B cell (primary cell): ENCODE measurements at regions not wholly inside any gene's neighbourhood (a gene's known extent, or its start where the extent isn't known, plus 50 kb on each side); places are given as distances from the start of the nearest gene placed in this dataset.
"Not testable (repeated sequence)": the region's sequence is repeated elsewhere in the genome, so short reads cannot be mapped to it uniquely, and the experiment has no call there.

Experiments
- ATAC-seq: fragments of 200-7000 bp; cut with Tn5 transposase; one replicate; pipeline ENCODE4 v1.10.0; 2021; ENCODE audit warnings: low read depth, mild to moderate bottlenecking, moderate number of reproducible peaks, moderate library complexity
- CTCF ChIA-PET: fragments of 350-600 bp; sonication (Branson Sonifier 250); formaldehyde crosslinking; loops from one replicate; lab custom pipeline; 2021; ENCODE audit warnings: antibody characterized with exemption, inconsistent platforms; lab: Charles Lee
- POLR2A ChIA-PET: fragments of 350-600 bp; sonication (Branson Sonifier 250); formaldehyde crosslinking; loops from one replicate; lab custom pipeline; 2021; ENCODE audit warnings: antibody characterized with exemption; lab: Charles Lee
- DNase-seq: peaks from one replicate; pipeline ENCODE4 v3.0.0; 2013
- H2AFZ ChIP-seq: 2 replicates; pipeline ENCODE4 v1.6.1; 2012; ENCODE audit warnings: mild to moderate bottlenecking, low read depth, low read length; ENCODE audit not compliant: insufficient read depth, poor library complexity, severe bottlenecking
- H3K27ac ChIP-seq, 2 donors: 1 replicate in 1 of 2; 2 replicates in 1 of 2; pipeline ENCODE4 v1.5.1; 2012 to 2013; ENCODE audit warnings: low read length in 2 of 2, mild to moderate bottlenecking in 2 of 2, moderate library complexity in 1 of 2
- H3K27me3 ChIP-seq, 4 experiments: fragments of 200-600 bp in 1 of 4; sonication (generic) in 1 of 4; replicated peaks in 1 of 4; 1 replicate in 2 of 4; 2 replicates in 2 of 4; pipeline versions ENCODE4 v1.6.1 to v1.7.0; 2013 to 2016; ENCODE audit warnings: low read length in 3 of 4, mild to moderate bottlenecking in 2 of 4, mixed read lengths in 1 of 4, moderate library complexity in 1 of 4; ENCODE audit not compliant: insufficient read depth in 4 of 4, control insufficient read depth in 3 of 4; ENCODE audit errors: control extremely low read depth in 1 of 4
- H3K36me3 ChIP-seq, 2 experiments: replicated peaks in 1 of 2; 1 replicate in 1 of 2; 2 replicates in 1 of 2; pipeline versions ENCODE4 v1.6.1 to v1.7.1; 2013; ENCODE audit warnings: low read length in 1 of 2; ENCODE audit not compliant: insufficient read depth in 2 of 2, control insufficient read depth in 1 of 2; ENCODE audit errors: control extremely low read depth in 1 of 2, extremely low read depth in 1 of 2
- H3K4me1 ChIP-seq, 2 donors: fragments of 200-600 bp in 1 of 2; sonication (generic) in 1 of 2; 1 replicate in 1 of 2; 2 replicates in 1 of 2; pipeline versions ENCODE4 v1.5.1 to v1.6.1; 2013 to 2017; ENCODE audit warnings: low read length in 2 of 2; ENCODE audit not compliant: control insufficient read depth in 2 of 2, insufficient read depth in 2 of 2
- H3K4me2 ChIP-seq: replicated peaks from 2 replicates; pipeline ENCODE3; 2012; ENCODE audit warnings: mild to moderate bottlenecking, low read depth, low read length; ENCODE audit not compliant: poor library complexity, severe bottlenecking
- H3K4me3 ChIP-seq, 5 experiments: fragments of 200-600 bp in 1 of 5; sonication (generic) in 1 of 5; 1 replicate in 3 of 5; 2 replicates in 2 of 5; pipeline versions ENCODE4 v1.5.1 to v1.7.0; 2011 to 2016; ENCODE audit warnings: low read length in 4 of 5, mild to moderate bottlenecking in 4 of 5, low read depth in 2 of 5, control low read depth in 1 of 5, moderate library complexity in 1 of 5; ENCODE audit not compliant: insufficient read depth in 1 of 5; ENCODE audit errors: control extremely low read depth in 1 of 5, extremely low read depth in 1 of 5
- H3K79me2 ChIP-seq: fragments of 200-600 bp; sonication (generic); one replicate; pipeline ENCODE4 v1.6.0; 2016; ENCODE audit warnings: low read length; ENCODE audit not compliant: control insufficient read depth, insufficient read depth
- H3K9ac ChIP-seq: fragments of 200-600 bp; sonication (generic); 2 replicates; pipeline ENCODE4 v1.6.1; 2017; ENCODE audit warnings: mild to moderate bottlenecking, low read length, moderate library complexity
- H3K9me3 ChIP-seq, 3 donors: one replicate each; pipeline versions ENCODE4 v1.6.1 to v1.7.1; 2013; ENCODE audit warnings: low read length in 2 of 3; ENCODE audit not compliant: control insufficient read depth in 2 of 3, insufficient read depth in 1 of 3; ENCODE audit errors: control extremely low read depth in 1 of 3
- H4K20me1 ChIP-seq: 2 replicates; pipeline ENCODE4 v1.6.0; 2012; ENCODE audit warnings: mild to moderate bottlenecking, low read length; ENCODE audit not compliant: insufficient read depth, control insufficient read depth, poor library complexity, severe bottlenecking
- H3K27ac Mint-ChIP-seq: one replicate; pipeline ENCODE4 v1.8.0; 2021; ENCODE audit warnings: mixed read lengths
- H3K27me3 Mint-ChIP-seq: one replicate; pipeline ENCODE4 v1.8.0; 2021; ENCODE audit warnings: mixed read lengths
- H3K4me1 Mint-ChIP-seq: one replicate; pipeline ENCODE4 v1.8.0; 2021; ENCODE audit warnings: mixed read lengths
- H3K4me3 Mint-ChIP-seq: one replicate; pipeline ENCODE4 v1.8.0; 2021; ENCODE audit warnings: mixed read lengths
- H3K9me3 Mint-ChIP-seq: one replicate; pipeline ENCODE4 v1.8.0; 2022; ENCODE audit warnings: mixed read lengths; ENCODE audit not compliant: insufficient read depth
- EZH2 ChIP-seq: IDR thresholded peaks from 2 replicates; pipeline ENCODE4 v1.6.1; 2012; ENCODE audit warnings: borderline replicate concordance, low read depth, mild to moderate bottlenecking, moderate library complexity, low read length; ENCODE audit not compliant: insufficient read depth, poor library complexity, severe bottlenecking
- WGBS: methylation state at CpG from one replicate; pipeline ENCODE4 v1.1.5; 2013; ENCODE audit warnings: missing lambda C conversion rate; ENCODE audit not compliant: insufficient coverage; 5-methylcytosine and 5-hydroxymethylcytosine counted together
- intact Hi-C: fragments of 100-400 bp; cut with micrococcal nuclease; formaldehyde crosslinking; loops from one replicate; pipeline ENCODE4 v1.10.0; 2022
- TF ChIP-seq, protein P1 (sequence below): fragments of 200-600 bp; IDR thresholded peaks from one replicate; pipeline ENCODE4 v1.8.0; 2022; ENCODE audit warnings: antibody characterized with exemption, mild to moderate bottlenecking

DNA sequence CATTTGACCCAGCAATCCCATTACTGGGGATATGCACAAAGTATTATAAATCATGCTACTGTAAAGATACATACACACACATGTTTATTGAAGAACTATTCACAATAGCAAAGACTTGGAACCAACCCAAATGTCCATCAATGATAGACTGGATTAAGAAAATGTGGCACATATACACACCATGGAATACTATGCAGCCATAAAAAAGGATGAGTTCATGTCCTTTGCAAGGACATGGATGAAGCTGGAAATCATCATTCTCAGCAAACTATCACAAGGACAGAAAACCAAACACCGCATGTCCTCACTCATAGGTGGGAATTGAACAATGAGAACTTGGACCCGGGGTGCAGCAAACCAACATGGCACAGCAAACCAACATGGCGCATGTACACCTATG, 215.5 kb upstream of the DUSP10 start:
- H3K4me3 ChIP-seq, H2AFZ ChIP-seq, H3K27me3 Mint-ChIP-seq, CTCF ChIA-PET, ATAC-seq, H3K9me3 Mint-ChIP-seq, H3K4me2 ChIP-seq, H3K4me3 Mint-ChIP-seq, H3K4me1 ChIP-seq, intact Hi-C loops, H4K20me1 ChIP-seq, POLR2A ChIA-PET, H3K27ac Mint-ChIP-seq, DNase-seq, H3K79me2 ChIP-seq, H3K9ac ChIP-seq, H3K27me3 ChIP-seq, H3K9me3 ChIP-seq, H3K36me3 ChIP-seq, H3K27ac ChIP-seq: not testable (repeated sequence)
- WGBS: no CpG with 5 or more reads among the region's 3 CpGs
- peaks cover 11% of the 10 kb centered on the region for H3K4me1 Mint-ChIP-seq

DNA sequence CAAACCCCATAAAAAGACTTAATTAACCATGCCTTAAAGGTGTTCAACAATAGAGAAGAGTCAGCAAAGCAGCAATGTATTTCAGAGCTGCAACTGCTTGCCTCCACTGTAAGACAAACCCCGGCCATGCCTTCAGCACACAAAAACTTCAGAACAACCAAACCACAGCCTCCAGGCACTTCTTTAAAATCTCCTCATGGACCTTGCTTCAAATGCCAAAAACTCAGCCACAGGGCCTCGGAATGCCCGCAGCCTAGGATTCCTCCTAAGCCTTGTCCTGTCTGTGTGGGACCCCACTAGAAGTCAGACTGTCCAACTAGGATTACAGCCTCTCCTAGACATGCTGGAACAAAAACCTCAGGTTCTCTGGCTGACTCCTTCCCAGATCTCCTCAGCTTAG, 208.1 kb upstream of the DUSP10 start:
- CTCF ChIA-PET: no interaction called here

More for the DNA sequence above, 208.1 kb upstream of the DUSP10 start:
- Mint-ChIP-seq H3K9me3 (peaks cover 2% of the 10 kb centered on the region), H3K4me3 (no peak overlapping the region), H3K4me1 (no peaks in the 10 kb centered on the region), H3K27ac (no peak overlapping the region), H3K27me3 (no peaks in the 10 kb centered on the region)
- Histone ChIP-seq H3K36me3 (no peaks in the 10 kb centered on the region), H3K9me3 (peaks cover 0 to 11% (median 9%) of the 10 kb centered on the region in 3 donors), H3K27ac (no peak overlapping the region), H3K4me1 (no peaks in the 10 kb centered on the region), H3K27me3 (no peaks in the 10 kb centered on the region), H3K9ac (no peak overlapping the region), H3K79me2 (no peaks in the 10 kb centered on the region), H4K20me1 (no peaks in the 10 kb centered on the region), H2AFZ (no peak overlapping the region), H3K4me2 (no peak overlapping the region), H3K4me3 (no peak overlapping the region)
- DNase-seq: no peak
- POLR2A ChIA-PET: no interaction called here
- intact Hi-C loops: no loop called here
- ATAC-seq: no peak
- no peak for TF ChIP-seq EZH2
- TF ChIP-seq, protein P1, sequence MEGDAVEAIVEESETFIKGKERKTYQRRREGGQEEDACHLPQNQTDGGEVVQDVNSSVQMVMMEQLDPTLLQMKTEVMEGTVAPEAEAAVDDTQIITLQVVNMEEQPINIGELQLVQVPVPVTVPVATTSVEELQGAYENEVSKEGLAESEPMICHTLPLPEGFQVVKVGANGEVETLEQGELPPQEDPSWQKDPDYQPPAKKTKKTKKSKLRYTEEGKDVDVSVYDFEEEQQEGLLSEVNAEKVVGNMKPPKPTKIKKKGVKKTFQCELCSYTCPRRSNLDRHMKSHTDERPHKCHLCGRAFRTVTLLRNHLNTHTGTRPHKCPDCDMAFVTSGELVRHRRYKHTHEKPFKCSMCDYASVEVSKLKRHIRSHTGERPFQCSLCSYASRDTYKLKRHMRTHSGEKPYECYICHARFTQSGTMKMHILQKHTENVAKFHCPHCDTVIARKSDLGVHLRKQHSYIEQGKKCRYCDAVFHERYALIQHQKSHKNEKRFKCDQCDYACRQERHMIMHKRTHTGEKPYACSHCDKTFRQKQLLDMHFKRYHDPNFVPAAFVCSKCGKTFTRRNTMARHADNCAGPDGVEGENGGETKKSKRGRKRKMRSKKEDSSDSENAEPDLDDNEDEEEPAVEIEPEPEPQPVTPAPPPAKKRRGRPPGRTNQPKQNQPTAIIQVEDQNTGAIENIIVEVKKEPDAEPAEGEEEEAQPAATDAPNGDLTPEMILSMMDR: no peak
- 96% methylated on average over 3 of the region's 3 CpGs for WGBS
